ENCODE measurements at regions not wholly inside any gene's neighbourhood (a gene's known extent, or its start where the extent isn't known, plus 50 kb on each side); places are given as distances from the start of the nearest gene placed in this dataset.

- H3K4ac ChIP-seq (ENCODE audit: low read depth, low read length), result no peak overlapping the region
- H4K8ac ChIP-seq (replicated peaks; ENCODE audit: insufficient read length, low read depth, low read length), result no peak overlapping the region
- H3K9me3 Mint-ChIP-seq, result no peaks in the 10 kb centered on the region; a peak in 2 of 5 replicates
- no peaks in the 10 kb centered on the region for H3K9me3 ChIP-seq (ENCODE audit: control insufficient read depth, low read depth, low read length)
- H3K27me3 ChIP-seq (ENCODE audit: insufficient read depth, low read length), result no peaks in the 10 kb centered on the region
- H3K18ac ChIP-seq (ENCODE audit: insufficient read length, low read depth, low read length), result no peak overlapping the region
- peaks cover 0 to 3% (median 0%) of the 10 kb centered on the region in 3 experiments; a peak in 2 of 7 replicates for H3K36me3 Mint-ChIP-seq (ENCODE audit: insufficient read depth in 1 of 3, low read depth in 3 of 3)
- no peak overlapping the region for H2AK5ac ChIP-seq (ENCODE audit: insufficient read length, low read length)
- no peaks in the 10 kb centered on the region for H4K20me1 ChIP-seq (ENCODE audit: control insufficient read depth, insufficient read depth, insufficient read length)
- no peak overlapping the region for H3T11ph ChIP-seq (ENCODE audit: low read length)
- no peak overlapping the region for H3K14ac ChIP-seq (ENCODE audit: insufficient read depth, low read length)
- peaks cover 3 to 6% of the 10 kb centered on the region in 2 experiments; a peak in 3 of 4 replicates for H3K4me1 Mint-ChIP-seq
- no peak overlapping the region for H3K27ac Mint-ChIP-seq
- no CpG with 5 or more reads among the region's 1 CpG for WGBS (ENCODE audit: extremely low coverage, insufficient read length, low lambda C conversion rate)
- H3K79me1 ChIP-seq (ENCODE audit: insufficient read depth, low read depth, low read length, poor library complexity, severe bottlenecking), result no peaks in the 10 kb centered on the region
- no peak for DNase-seq
- no peak overlapping the region for H3K23ac ChIP-seq (ENCODE audit: insufficient read length, low read depth, low read length)
- H3K27me3 Mint-ChIP-seq (ENCODE audit: low read depth), result no peaks in the 10 kb centered on the region; the same call in 1 of the 2 replicates
- TF ChIP-seq CTCF (conservative IDR thresholded peaks at IDR 0.05), result no peak
- no peak overlapping the region for H4K5ac ChIP-seq (ENCODE audit: insufficient read length, low read depth, low read length)
- H3K4me3 Mint-ChIP-seq, result no peak overlapping the region
- no peaks in the 10 kb centered on the region for H3K4me1 ChIP-seq (ENCODE audit: insufficient read depth, low read length)
- H4K91ac ChIP-seq (ENCODE audit: insufficient read length, low read depth, low read length), result no peak overlapping the region
- no peak overlapping the region for H3K4me2 ChIP-seq (ENCODE audit: insufficient read depth, insufficient read length, low read length)
- no peak overlapping the region for H2BK5ac ChIP-seq (ENCODE audit: insufficient read length, low read length)
- H2BK12ac ChIP-seq (ENCODE audit: insufficient read length, low read depth, low read length), result no peak overlapping the region
- no peak overlapping the region for H2BK120ac ChIP-seq (ENCODE audit: low read depth, low read length, poor library complexity, severe bottlenecking)
- no peak overlapping the region for H2BK20ac ChIP-seq (ENCODE audit: low read depth, low read length, poor library complexity, severe bottlenecking)
- no peak overlapping the region for H3K9ac ChIP-seq (ENCODE audit: extremely low read depth, insufficient read length, low read length)
- H3K23me2 ChIP-seq (ENCODE audit: insufficient read length, low read depth, low read length, poor library complexity, severe bottlenecking), result no peaks in the 10 kb centered on the region
- H3K56ac ChIP-seq (ENCODE audit: insufficient read length, low read depth, low read length), result no peak overlapping the region
- H2BK15ac ChIP-seq (ENCODE audit: low read depth, low read length), result no peak overlapping the region
- H3K79me2 ChIP-seq (ENCODE audit: insufficient read depth, low read length), result no peaks in the 10 kb centered on the region
- H2AFZ ChIP-seq (ENCODE audit: low read length), result no peak overlapping the region
- no peak overlapping the region for H3K27ac ChIP-seq (ENCODE audit: insufficient read length, low read depth, low read length)
These were observed 207.5 kb upstream of the PHACTR1 start for GRCh38 chr6:12509060-12509459.

All from H9 (cell line).